Neutrophil (primary cell): ENCODE measurements at regions not wholly inside any gene's neighbourhood (a gene's known extent, or its start where the extent isn't known, plus 50 kb on each side); places are given as distances from the start of the nearest gene placed in this dataset.
"Not testable (repeated sequence)": the region's sequence is repeated elsewhere in the genome, so short reads cannot be mapped to it uniquely, and the experiment has no call there.

Experiments used
- H3K27ac ChIP-seq: fragments of 200-600 bp; sonication (generic); 2 replicates; pipeline ENCODE4 v1.5.1; 2016; ENCODE audit warnings: mild to moderate bottlenecking, moderate library complexity
- H3K27me3 ChIP-seq: fragments of 200-600 bp; sonication (generic); 2 replicates; pipeline ENCODE4 v1.6.0; 2016; ENCODE audit warnings: mild to moderate bottlenecking
- H3K36me3 ChIP-seq: fragments of 200-600 bp; sonication (generic); 2 replicates; pipeline ENCODE4 v1.5.1; 2017
- H3K4me1 ChIP-seq, 2 experiments: fragments of 200-600 bp in 1 of 2; sonication (generic) in 1 of 2; 1 replicate in 1 of 2; 2 replicates in 1 of 2; pipeline versions ENCODE4 v1.5.1 to v1.6.1; 2013 to 2016; ENCODE audit warnings: low read depth in 1 of 2, low read length in 1 of 2, mild to moderate bottlenecking in 1 of 2, moderate library complexity in 1 of 2; ENCODE audit not compliant: control insufficient read depth in 1 of 2, insufficient read depth in 1 of 2
- H3K4me3 ChIP-seq, 2 experiments: fragments of 200-600 bp in 1 of 2; sonication (generic) in 1 of 2; 1 replicate in 1 of 2; 2 replicates in 1 of 2; pipeline ENCODE4 v1.5.1; 2013 to 2016; ENCODE audit warnings: low read depth in 1 of 2, low read length in 1 of 2, mild to moderate bottlenecking in 1 of 2, moderate library complexity in 1 of 2
- H3K9me3 ChIP-seq: fragments of 200-600 bp; sonication (generic); 2 replicates; pipeline ENCODE4 v1.5.1; 2016
- CTCF ChIP-seq: fragments of 200-600 bp; sonication (generic); IDR thresholded peaks from 2 replicates; pipeline ENCODE4 v1.5.1; 2016; ENCODE audit warnings: antibody characterized with exemption

GRCh38 chrX:39264023-39264422 is 462.8 kb downstream of the MID1IP1 start:
- no peak overlapping the region for H3K4me3 ChIP-seq
- no peak overlapping the region for H3K27ac ChIP-seq
- H3K4me1 ChIP-seq = no peaks in the 10 kb centered on the region
- TF ChIP-seq CTCF = no peak
- H3K36me3 ChIP-seq = no peaks in the 10 kb centered on the region
- H3K27me3 ChIP-seq = no peaks in the 10 kb centered on the region
- H3K9me3 ChIP-seq = no peaks in the 10 kb centered on the region

DNA sequence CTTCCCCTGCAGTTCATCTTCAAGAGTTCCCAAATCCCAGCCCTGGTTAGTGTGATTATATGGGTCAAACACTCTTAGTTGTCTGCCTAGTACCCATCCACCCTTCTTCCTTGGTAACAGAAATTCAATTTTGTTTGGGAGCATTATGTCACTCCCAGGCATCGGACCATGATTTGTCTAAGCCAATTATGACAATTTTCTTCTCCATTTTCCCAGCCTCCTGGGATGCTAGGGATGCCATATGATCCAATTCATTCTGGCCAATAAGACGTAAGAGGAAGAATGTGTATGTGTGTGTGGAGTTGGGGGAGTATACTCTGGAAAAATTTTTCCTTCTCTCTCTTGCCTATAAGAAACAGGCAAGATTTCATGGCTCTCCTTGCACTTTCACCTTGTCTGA is 465.9 kb downstream of the MID1IP1 start:
- Histone ChIP-seq H3K36me3 (no peaks in the 10 kb centered on the region), H3K9me3 (no peaks in the 10 kb centered on the region), H3K27ac (no peak overlapping the region), H3K27me3 (no peaks in the 10 kb centered on the region), H3K4me3 (no peak overlapping the region), H3K4me1 (no peaks in the 10 kb centered on the region)
- no peak for TF ChIP-seq CTCF

DNA sequence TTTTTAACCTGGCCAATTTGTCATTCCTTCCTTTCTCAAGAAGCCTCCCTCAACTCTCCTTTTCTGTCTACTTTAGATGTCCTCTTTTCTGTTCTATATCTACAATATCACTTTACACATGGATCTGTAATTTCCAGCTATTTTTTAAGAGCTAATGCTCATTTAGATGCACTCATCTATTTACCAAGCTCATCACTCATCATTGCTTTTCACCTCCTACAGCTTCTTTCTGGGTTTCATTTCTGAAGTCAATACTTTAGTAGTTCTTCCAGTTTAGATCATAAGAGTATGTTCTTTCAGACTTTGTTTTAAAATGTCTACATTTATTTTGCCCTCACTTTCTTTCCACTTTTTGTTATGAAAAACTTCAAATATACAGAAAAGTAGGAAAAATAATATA is 466.9 kb downstream of the MID1IP1 start:
- H3K36me3 ChIP-seq = no peaks in the 10 kb centered on the region

DNA sequence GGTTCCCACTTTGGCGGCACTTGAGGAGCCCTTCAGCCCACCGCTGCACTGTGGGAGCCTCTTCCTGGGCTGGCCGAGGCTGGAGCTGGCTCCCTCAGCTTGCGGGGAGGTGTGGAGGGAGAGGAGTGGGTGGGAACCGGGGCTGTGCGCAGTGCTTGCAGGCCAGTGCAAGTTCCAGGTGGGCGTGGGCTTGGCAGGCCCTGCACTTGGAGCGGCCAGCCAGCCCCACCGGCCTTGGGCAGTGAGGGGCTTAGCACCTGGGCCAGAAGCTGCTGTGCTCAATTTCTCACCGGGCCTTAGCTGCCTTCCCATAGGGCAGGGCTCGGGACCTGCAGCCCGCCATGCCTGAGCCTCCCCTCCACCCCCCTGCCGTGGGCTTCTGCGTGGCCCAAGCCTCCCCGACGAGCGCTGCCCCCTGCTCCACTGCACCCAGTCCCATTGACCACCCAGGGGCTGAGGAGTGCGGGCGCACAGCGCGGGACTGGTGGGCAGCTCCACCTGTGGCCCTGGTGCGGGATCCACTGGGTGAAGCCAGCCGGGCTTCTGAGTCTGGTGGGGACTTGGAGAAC is 474.3 kb downstream of the MID1IP1 start:
- H3K36me3 ChIP-seq = no peaks in the 10 kb centered on the region
- H3K27me3 ChIP-seq = no peaks in the 10 kb centered on the region
- TF ChIP-seq CTCF = no peak
- H3K4me3 ChIP-seq = no peak overlapping the region
- H3K4me1 ChIP-seq = no peaks in the 10 kb centered on the region
- no peaks in the 10 kb centered on the region for H3K9me3 ChIP-seq
- no peak overlapping the region for H3K27ac ChIP-seq

More for the DNA sequence above, 466.9 kb downstream of the MID1IP1 start:
- no peak overlapping the region for H3K4me3 ChIP-seq
- H3K9me3 ChIP-seq = no peaks in the 10 kb centered on the region
- H3K4me1 ChIP-seq = no peaks in the 10 kb centered on the region
- no peak for TF ChIP-seq CTCF
- no peak overlapping the region for H3K27ac ChIP-seq
- no peaks in the 10 kb centered on the region for H3K27me3 ChIP-seq

GRCh38 chrX:39277685-39278390 is 476.6 kb downstream of the MID1IP1 start:
- not testable (repeated sequence) for H3K27ac ChIP-seq, H3K9me3 ChIP-seq, H3K27me3 ChIP-seq, H3K4me1 ChIP-seq, H3K36me3 ChIP-seq, H3K4me3 ChIP-seq

GRCh38 chrX:39283239-39283638 is 482.0 kb downstream of the MID1IP1 start:
- no peaks in the 10 kb centered on the region for H3K27me3 ChIP-seq
- H3K36me3 ChIP-seq = no peaks in the 10 kb centered on the region
- H3K27ac ChIP-seq = no peak overlapping the region
- TF ChIP-seq CTCF = no peak
- H3K9me3 ChIP-seq = no peaks in the 10 kb centered on the region
- H3K4me3 ChIP-seq = no peak overlapping the region
- no peaks in the 10 kb centered on the region for H3K4me1 ChIP-seq
